Ecto neural progenitor cell (in vitro differentiated cells): ENCODE measurements at regions not wholly inside any gene's neighbourhood (a gene's known extent, or its start where the extent isn't known, plus 50 kb on each side); places are given as distances from the start of the nearest gene placed in this dataset.

ENCODE experiments used
- DNase-seq: peaks from one replicate; pipeline ENCODE4 v3.0.0-alpha.2; 2018; ENCODE audit warnings: low spot score

DNA sequence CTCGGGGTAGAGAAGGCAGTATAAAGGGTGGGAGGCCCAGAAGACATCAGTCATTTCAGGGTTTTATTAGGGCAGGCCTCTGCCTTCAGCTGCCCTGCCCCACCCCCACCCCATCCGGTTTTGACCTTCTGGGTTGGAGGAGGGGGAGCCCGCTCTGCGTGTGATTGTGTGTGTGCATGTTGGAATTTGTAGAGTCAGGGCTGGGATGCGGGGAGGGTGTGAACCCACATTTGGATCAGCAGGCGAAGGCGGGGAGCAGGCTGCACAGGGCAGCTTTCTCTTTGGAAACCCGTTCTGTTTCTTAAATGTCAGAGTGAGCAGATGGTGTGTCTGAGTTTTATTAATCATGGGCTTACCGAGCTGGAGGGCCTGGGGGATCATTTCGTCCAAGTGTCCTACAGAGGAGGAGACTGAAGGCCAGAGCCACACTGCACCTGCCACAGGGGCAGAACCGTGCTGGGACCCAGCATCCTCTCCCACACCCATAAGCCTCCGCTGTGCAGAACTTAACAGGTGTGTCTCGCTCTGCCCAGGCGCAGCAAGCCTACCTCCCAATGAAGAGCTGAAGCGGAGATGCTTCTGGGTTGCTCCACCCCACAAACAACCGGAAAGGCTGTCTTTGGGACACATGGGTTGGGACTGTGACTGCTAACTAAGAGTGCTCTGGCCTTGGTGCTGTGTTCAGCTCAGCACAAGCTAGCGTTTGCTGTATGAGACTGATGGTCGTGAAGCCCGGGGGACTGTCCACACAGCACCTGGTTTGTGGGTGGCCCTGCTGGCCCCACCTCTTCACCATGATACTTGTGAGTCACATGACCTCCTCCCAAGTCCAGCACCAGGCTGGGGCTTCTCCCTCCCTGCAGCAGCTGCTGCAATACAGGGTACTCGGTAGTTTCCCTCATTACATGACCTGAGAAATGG lies 70.9 kb upstream of the GSE1 start:
- no peak for DNase-seq

GRCh38 chr16:85543536-85543935 lies 69.6 kb upstream of the GSE1 start:
- DNase-seq: no peak

DNA sequence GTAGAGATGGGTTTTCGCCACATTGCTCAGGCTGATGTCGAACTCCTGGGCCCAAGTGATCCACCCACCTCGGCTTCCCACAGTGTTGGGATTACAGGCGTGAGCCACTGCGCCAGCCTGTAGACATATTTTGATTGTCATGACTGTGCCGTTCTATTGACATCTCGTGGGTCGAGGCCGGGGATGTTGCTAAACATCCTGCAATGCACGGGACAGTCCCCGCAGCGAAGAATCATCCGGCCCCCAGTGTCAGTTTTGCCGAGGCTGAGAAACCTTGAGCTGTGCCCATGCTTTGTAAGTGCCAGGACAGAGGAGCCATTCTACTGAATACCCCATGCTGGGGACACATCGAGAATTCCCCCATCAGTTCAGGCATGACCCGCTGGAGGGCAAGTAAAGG lies 69.1 kb upstream of the GSE1 start:
- DNase-seq: no peak

- no peak for DNase-seq
These were observed 68.5 kb upstream of the GSE1 start for GRCh38 chr16:85544668-85545067.

DNA sequence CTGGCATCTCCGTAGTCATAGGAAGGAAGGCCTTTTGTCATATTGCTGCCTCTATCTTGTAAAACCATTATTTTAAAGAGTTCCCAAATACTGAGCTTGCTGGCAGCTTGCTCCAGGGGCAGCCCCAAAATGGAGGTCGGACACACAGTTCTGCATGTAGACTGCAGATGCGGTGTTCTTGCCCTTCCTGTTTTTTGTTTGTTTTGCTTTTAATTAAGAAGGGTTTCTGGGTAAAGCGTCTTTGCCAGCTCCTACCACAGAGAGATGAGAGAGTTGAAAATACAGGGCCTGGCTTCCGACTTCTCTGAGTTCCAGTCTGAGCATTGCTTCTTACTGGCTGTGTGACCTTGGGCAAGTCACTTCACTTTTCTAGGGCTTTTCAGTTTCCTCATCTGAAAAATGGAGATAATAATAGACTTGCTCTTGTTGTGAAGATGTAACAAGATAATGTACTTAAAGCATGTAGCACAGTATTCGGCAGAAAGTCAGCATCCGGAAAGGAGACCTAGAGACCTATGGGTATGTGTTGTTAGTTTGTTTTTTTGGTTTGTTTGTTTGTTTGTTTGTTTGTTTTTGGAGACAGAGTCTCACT lies 67.8 kb upstream of the GSE1 start:
- DNase-seq: no peak

DNA sequence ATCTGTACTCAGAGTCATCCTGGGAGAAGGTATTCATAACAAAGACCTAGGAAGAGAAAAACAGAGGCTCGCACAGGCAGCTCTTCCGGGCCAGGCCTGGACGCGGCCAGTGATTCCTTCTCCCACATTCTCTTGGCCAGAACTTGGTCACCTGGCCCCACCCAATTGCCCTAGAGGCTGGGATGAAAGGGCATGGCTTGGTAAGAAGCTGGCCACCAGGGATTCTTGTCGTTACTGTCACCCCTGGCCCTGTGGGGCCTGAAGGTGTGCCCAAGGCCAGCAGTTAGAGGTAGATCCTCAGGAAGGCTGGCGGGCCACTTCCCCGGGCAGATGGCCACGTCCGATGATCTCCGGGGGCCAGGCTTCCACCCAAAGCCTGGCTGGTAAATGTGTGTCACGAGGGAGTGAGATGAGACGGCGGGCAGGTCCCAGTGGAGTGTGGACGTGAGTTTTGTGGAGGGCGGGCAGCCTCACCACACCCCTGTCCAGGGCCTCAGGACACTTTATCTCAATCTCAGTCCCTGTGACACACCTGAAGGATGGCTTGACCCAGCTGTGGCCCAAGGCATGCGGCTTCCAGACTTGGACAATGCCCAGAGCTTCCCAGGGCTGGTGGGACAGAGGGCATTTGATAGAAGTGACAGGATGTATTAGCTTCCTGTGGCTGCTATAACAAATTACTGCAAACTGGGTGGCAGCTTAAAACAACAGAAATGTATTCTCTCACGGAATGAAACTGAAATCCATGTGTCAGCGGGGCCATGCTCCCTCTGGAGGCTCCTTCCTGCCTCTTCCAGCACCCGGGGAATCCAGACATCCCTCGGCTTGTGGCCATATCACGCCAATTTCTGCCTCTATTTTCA lies 66.3 kb upstream of the GSE1 start:
- no peak for DNase-seq

DNA sequence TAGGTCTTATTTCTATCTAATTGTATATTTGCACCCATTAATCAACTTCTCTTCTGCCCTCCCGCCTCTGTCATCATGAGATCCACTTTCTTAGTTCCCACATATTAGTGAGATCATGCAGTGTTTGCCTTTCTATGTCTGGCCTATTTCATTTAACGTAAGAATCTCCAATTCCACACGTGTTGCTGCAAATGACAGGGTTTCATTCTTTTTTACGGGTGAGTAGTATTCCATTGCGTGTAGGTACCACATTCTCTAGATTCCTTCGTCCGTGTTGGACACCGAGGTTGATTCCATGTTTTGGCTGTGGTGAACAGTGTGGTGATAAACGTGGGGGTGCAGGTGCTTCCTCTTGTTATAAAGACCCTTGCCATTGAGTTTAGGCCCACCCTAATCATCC lies 64.7 kb upstream of the GSE1 start:
- no peak for DNase-seq

- no peak for DNase-seq
These were observed 63.2 kb upstream of the GSE1 start for GRCh38 chr16:85549766-85550421.

DNA sequence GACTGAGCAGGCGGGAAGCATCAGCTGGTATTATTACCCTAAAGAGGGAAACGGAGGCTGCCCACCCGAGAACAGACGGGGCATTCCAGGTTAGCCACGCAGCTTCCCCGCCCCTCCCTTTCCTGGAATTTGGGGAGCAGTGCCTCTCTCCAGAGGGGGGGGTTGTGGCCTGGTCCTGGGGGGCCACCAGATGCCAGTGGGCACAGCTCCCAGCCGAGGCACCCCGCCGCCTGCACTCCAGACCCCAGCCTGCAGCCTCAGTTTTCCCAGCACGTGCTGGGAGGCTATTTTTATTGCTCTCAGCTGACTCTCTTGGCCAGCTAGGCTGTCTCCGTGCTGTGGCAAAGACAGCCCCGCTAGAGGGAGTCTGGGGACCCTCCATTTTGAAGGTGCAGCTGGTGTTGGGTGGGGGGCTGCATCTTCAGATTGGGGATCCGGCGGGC lies 62.7 kb upstream of the GSE1 start:
- no peak for DNase-seq

DNA sequence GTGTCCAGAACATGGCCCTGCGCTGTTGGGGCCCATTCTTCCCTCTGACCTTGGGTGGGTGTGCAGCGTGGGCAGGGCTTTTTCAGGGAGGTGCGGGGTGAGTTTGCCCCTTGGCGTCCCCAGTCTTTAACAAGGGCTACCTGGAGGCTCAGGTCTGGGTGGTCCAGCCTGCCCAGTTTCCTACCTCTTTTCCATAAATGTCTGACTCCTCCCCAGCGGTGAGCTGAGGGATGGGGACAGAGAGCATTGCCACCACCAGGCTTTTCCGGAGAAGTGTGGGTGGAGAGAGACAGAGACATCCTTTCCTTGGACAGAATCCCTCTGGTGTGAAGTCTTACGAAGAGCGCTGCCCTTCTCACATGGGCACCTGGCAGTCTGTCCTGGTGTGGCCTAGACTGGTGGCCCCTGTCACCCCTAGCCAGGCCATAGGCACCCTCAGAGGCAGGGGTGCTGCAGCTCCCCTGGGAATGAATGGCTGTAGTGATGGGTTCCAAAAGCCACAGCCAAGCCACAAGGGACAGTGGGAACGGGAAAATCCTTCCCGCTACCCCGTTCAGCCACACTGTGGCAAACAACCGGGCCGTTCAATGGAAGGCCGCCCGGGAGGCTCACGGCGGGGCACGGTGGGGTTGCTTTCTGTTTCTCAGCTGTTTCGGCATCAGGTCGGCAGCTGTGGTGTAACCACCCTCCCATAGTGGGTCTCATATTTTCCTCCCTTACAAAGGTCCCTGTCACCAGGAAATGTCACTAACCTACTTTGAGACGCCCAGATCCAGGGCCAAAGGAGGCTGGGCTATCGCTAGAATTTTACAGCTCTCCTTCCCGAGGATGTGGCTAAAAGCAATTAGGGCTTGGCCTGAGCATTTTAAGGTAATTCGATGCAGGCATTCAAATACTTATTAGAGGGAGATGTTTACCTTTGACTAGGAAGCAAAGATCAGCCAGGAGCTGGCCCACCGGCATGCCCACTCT lies 61.9 kb upstream of the GSE1 start:
- no peak for DNase-seq

DNA sequence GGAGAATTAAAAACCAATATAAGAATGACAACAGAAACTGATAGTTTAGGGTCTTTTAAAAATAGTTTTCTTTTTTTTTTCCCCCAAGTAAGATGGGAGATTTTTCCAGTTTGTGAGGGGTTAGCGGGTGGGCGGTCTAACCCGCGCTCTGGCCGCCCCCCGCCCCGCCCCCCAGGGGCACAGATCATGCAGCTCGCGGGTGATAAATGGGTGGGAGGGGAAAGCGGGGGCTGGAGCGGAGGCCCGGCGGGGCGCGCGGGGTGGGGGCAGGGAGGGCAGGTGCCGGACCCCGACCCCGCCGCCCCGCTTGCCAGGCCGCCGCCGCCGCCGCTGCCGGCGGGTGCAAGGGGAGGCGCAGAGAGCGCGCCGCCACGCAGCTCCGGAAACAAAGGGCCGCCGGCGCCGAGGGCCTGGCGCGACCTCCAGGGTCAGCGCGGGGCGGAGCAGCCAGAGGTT lies 60.1 kb upstream of the GSE1 start:
- no peak for DNase-seq

GRCh38 chr16:85553436-85554113 lies 59.5 kb upstream of the GSE1 start:
- DNase-seq: peak; percentile 92

GRCh38 chr16:85554114-85554888 lies 58.8 kb upstream of the GSE1 start:
- DNase-seq: no peak

- no peak for DNase-seq
These were observed 58.0 kb upstream of the GSE1 start for GRCh38 chr16:85554889-85555718.

DNA sequence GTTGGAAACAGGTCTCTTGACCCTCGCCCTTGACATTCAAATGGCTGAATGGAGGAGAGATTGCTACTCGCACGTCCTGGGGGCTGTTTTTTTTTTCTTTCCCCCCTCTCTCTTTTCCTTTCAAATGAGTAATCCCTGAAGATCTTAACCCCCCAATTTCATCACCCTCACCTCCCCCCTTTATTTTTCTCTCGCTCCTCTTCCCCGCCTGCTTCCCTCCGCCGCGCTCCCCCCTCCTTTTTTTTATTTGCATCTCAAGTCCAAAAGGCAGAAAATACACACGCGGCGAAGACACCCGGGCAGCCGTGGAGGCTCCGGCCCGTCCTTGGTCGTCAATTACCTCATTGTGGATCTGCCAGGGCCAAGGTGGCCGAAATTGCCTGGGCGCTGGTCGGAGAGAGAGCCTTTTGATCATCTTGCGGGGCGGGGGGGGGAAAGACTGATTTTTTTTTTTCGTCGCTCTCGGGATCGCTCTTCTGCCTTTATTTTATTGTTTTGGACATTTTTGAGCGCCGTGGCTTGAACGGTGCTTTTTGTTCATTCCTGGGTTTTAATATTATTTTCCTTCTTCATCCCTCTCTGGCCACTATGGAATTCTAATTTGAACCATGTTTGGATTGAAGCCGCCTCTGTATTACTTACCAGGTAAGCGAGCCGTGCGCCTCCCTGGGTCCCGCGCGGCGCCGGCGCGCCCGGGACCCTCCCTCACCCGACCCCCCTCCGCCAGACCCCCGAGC lies 57.2 kb upstream of the GSE1 start:
- DNase-seq: no peak

GRCh38 chr16:85556456-85557082 lies 56.6 kb upstream of the GSE1 start:
- peak; percentile 73 for DNase-seq
